RCC 7860 (cell line): ENCODE measurements at regions not wholly inside any gene's neighbourhood (a gene's known extent, or its start where the extent isn't known, plus 50 kb on each side); places are given as distances from the start of the nearest gene placed in this dataset.

Experiments
- DNase-seq: peaks from one replicate; pipeline ENCODE4 v3.0.0-alpha.2; 2015; ENCODE audit warnings: low spot score
- FAIRE-seq: peaks from 2 replicates; lab custom pipeline; 2012; peaks lifted over from hg19 to GRCh38; lab: Jason Lieb, UNC

DNA sequence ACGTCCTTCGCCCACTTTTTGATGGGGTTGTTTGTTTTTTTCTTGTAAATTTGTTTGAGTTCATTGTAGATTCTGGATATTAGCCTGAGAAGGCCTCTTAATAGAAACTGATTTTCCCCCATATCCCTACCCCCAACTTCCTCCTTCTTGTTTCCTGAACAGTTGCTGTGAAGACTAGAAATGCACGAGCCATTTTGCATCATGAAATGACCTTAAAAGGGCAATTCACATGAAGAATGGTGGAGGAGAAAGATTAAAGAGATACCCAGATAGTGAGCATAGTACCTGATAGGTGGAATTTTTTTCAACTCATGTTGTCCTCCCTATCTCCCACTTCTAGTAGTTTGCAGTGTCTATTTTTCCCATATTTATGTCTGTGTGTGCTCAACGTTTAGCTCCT, 55.2 kb upstream of the KCNH8 start:
- DNase-seq (no peak), FAIRE-seq (no peak)

DNA sequence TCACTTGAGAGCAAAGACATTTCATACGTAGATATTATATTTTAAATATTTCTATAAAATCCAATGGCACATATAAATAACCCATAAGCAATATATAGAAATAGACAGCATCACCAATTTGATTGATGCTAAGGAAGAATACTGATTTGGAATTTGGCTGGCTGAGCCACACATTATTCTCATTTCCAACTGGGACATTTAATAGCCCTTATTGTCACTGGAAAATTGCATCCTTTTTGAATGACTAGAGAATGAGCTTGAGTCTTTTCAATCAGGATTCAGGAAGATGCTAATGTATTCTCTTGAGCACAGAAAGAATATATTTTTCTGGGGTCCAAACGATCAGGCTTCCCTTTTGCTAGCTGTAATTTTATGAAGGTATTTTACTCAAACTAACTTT, 70.9 kb upstream of the KCNH8 start:
- DNase-seq, result no peak
- no peak for FAIRE-seq

DNA sequence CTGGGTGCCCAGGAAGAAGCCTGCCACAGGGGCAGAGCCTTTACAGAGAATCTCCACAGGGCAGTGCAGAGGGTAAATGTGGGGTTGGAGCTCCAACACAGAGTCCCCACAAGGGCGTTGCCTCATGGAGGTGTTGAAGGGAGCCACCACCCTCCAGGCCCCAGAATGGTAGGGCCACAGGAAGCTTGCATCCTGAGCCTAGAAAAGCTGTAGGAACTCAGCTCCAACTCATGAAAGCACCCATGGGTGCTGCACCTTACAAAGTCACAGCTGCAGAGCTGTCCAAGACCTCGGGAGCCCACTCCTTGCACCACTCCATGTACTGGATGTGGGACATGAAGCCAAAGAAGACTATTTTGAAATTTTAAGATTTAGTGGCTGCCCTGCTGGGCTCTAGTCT, 73.3 kb upstream of the KCNH8 start:
- FAIRE-seq (no peak), DNase-seq (no peak)

DNA sequence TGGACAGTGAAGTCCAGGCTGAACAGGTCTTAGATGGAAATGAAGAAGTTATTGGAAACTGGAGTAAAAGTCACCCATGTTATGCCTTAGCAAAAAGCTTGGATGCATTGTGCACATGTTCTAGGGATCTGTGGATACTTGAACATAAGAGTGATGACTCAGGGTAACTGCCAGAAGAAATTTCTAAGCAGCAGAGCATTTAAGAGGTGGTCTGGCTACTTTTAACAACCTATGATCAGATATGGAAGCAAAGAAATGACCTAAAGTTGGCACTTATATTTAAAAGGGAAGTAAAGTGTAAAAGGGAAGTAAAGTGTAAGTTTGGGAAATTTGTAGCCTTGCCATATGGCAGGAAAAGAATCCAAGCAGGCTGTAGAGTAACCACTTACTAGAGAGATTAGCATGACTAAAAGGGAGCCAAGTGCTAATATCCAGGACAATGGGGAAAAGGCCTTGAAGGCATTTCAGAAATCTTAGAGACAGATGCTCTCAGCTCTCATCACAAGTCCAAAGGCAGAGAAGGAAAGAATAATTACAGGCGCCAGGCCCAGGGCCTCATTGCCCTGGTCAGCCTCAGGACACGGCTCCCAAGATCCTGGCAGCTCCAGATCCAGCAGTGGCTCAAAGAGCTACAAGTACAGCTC, 73.9 kb upstream of the KCNH8 start:
- DNase-seq, result no peak
- FAIRE-seq, result no peak

DNA sequence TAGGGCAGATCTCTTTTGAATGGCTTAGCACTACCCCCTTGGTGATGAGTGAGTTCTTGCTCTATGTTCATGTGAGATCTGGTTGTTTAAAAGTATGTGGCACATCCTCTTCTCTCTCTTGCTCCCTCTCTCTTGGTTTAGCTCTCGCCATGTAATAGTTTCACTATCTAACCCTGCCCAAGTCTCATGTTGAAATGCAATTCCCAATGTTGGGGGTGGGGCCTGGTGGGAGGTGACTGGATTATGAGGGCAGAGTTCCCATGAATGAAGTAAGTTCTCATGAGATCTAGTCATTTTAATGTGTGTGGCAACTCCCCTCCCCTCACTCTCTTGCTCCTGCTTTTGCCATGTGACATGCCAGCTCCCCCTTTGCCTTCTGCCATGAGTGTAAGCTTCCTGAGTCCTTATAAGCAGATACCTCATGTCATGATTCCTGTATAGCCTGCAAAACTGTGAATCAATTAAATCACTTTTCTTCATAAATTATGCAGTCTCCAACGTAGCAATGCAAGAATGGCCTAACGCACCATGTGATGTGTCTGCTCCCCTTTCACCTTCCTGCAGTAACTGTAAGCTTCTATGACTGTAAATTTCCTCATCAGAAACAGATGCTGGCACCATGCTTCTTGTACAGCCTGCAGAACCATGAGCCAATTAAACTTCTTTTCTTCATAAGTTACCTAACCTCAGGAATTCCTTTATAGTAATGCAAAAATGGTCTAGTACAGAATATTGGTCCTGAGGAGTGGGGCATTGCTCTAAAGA, 74.8 kb upstream of the KCNH8 start:
- FAIRE-seq, result no peak
- DNase-seq, result no peak

DNA sequence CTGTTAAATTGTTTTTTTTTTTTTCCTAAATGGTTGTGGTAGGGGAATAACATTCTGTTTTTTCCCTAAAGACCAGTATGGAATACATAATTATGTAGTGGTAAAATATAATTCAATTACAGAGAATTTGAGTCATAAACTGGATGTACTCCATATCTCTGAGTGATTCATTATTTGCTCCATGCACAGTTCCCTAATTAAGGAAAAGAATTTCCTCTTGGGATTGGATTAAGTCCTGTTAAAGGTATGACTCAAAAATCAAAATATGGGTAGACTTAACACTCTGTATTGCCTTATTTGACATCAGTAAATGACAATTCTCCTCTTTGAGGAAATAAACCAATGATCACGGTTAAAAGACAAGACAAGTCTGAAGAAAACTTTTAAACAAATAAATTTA, 78.0 kb upstream of the KCNH8 start:
- no peak for FAIRE-seq
- no peak for DNase-seq

DNA sequence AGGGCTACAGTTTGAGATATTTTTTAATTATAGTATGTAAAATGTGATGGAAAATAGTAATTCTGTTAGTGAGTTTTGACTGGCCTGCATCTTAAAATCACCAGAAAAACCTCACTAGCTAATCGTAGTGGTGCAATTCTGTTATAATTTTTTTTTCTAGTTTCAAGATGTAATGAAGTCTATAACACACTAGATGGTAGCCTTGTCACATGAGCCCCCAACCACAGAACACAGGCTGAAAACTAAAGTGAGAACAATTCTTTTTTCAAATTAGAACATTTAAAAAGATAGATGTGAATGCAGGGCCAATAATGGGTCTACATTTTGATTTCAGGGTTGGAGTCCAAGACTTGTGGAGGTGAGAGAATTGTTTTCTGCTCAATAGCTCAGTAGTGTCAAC, 83.3 kb upstream of the KCNH8 start:
- FAIRE-seq, result no peak

DNA sequence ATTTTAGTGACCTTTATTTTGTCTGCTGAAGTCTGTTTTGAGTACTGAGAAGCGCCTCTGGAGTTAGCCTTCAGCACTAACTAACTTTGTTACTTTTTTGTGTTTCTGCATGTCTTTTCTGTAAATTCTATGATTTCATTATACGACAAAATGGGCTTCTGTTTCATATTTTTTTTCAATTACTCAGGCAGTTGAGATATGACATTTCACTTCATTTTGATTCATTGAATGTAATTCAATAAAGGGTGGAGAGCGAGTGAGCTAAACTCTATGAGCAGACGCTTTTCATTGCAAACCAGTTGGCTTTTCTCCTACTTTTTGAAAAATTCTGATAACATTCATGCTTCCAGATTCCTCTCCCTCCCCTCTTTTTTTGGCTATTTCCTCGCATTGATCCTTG, 84.4 kb upstream of the KCNH8 start:
- DNase-seq, result no peak
- no peak for FAIRE-seq

More for the DNA sequence above, 83.3 kb upstream of the KCNH8 start:
- no peak for DNase-seq

DNA sequence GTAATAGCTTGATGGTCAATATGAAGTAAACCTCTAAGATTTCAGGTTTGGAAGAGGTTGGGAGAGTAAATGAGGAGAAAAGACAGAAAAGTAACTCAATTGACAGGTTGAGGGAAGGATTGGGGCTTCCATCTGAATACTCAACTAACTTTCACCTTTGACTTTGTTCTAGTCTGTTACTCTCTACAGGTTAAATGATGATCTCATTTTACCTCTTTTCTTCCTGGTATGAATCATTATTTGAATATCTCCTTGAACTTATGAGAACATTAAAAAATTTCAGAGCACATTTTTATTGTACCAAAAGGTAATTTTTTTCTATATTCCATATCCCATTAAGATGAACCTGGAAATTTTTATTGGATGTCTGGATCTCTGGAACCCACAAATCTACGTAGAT, 87.9 kb upstream of the KCNH8 start:
- FAIRE-seq (no peak), DNase-seq (no peak)

DNA sequence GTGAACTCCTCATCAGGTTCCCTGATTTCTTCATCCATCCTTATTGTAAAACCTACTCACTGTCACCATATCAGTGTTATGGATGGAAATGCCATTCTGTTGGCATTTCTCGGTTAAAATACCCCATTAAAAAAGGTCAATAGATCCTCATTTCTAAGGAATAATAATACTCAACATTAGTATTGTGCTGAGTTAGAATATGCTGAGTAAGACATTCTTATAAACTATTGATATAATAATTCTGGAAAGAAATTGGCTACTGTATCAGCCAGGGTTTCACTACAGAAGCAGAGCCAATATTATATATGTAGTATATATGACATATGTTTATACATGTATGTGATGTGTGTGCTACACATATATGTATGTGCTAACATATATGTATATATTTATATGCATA, 95.4 kb upstream of the KCNH8 start:
- FAIRE-seq, result no peak
- DNase-seq, result no peak

DNA sequence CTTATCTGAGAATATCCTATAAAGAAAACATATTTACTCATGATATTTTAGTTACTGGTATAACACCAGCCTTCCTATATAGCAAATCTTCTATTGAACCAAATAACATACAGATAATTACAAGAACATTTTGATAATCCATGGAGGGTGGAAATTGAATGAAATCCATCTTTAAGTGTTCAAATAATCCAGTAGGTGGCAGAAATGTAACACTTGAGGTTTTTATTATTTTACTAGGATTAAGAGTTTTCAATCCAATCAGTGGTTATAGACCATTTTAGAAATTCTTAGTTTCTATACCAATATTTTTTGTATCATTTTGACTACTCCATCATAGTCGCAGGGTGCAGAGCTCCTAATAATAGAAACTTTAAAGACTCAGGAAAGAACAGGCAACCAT, 101.9 kb upstream of the KCNH8 start:
- FAIRE-seq (no peak), DNase-seq (no peak)

DNA sequence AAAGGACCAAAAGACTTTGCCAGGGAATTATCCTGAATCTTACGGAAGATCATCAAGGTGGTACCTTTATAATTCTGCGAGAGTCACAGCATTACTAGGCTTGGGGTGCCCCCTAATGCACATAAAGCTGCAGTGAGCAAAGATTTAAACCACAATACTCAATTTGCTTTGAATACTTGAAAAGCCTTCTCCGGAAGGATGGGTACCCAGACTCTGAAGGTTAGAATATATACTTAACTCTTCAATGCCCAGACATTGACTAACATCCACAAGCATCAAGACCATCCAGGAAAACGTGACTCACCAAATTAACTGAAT, 117.8 kb upstream of the KCNH8 start:
- no peak for FAIRE-seq
- DNase-seq, result no peak

DNA sequence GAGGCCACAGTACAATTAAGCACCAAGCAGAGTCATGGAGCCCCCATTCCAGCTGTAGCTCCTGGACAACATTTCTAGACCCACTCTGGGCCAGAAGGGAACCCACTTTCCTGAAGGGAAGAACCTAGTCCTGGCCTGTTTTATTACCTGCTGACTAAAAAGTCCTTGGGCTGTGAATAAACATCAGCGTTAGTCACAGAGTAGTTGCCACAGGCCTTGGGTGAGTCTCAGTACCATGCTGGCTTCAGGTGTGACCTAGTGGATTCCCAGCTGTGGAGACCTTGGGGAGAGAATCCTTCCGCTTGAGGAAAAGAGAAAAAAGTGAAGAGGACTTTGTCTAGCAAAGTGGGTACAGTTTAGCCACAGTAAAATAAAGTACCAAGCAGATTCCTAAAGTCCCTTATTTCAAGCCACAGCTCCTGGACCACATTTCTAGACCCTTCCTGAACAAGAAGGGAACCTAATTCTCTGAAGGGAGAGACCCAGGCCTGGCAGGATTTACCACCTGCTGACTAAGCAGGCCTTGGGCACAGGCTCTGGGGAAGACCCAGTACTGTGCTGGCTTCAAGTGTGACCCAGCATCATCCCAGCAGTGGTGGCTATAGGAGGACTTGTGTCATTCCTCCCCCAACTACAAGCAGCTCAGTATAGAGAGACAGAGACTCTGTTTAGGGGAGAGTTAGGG, 118.3 kb upstream of the KCNH8 start:
- FAIRE-seq, result no peak
- DNase-seq, result no peak

DNA sequence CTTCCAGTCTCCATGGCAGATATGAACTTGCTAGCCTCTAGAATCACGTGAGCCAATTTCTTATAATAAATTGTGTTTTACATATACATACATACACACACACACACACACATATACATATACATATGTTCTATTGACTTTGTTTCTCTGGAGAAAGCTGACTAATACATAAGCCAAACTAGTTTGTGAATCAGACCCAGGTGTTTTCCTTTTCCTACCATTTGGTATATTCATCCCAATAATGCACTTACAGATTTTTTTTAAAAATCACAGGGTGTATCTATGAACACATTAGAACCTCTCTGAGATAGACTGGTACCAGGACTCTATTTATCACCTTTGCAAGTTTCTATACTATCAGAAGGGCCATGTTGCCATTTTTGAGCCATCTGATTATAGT, 122.9 kb upstream of the KCNH8 start:
- FAIRE-seq (no peak), DNase-seq (no peak)

DNA sequence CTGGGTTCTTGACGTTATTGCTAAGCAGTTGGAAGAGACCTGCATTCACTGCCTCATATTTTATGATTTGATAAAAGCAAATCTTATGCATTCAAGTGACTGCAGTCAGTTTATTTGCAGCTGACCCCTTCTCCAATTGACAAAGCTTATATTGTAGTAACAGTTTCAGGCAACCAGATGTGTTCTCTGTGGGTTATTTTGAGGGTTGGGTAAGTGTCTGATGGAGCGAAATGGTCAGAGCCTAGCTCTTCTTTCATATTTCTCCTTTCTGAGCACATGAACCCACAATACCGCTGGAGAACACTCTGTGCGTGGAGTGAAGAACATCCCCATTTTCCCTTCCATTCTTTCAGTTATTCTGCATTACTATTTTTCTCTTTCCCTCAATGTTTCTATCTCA, 125.8 kb upstream of the KCNH8 start:
- no peak for DNase-seq
- FAIRE-seq, result no peak

DNA sequence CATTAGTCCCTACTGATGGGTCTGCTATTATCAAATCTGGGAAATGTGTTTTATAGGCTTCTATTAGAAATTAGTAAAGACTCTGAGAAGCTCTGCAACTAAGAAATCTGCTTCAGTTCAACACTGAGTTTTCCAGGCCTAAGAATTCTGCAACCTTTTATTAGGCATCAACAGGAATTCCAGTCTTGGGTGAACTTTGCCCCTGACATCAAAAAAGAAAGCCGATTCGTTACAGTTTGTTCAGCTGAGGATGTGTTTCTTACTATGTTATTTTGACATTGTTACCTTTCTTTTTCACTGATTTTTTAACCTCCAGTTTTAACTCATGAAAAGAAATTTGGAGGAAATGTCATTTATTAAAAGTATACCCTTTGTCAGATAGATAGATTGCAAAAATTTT, 131.5 kb upstream of the KCNH8 start:
- FAIRE-seq (no peak), DNase-seq (no peak)

DNA sequence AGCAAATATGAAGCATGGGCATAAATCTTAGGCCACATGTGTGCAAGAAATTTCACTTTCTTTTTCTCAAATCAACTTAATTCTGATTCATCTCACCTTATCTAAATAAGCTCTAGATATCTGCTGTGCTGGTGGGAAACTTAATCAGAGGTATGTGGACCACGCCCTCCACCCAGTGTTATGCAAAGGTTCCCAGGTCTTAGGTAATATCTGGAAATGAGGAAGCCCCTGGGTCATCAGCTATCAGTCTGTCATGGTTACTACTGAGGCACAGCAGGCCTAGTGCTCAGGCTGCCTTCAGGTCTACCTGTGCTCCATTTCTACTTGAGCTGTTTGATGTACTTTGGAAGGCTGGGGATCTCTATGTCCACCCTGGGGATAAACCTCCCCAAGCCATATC, 134.4 kb upstream of the KCNH8 start:
- DNase-seq, result no peak
- FAIRE-seq, result no peak

DNA sequence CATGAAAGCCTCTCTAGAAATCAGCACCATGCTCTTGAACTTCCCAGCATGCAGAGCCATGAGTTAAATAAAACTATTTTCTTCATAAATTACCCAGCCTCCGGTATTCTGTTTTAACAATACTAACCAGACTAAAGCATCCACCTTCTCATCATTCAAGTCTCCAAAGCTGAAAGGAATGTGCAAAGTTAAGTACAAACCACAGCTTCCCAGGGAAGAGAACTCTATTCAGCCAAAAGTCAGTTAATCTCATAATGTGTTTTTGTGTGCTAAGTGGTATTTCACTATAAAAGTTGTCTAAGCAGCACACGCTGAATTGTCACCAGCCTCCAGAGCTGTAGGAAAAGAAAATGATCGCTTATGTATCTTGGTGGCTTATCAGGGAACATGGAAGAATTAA, 135.5 kb upstream of the KCNH8 start:
- DNase-seq (no peak), FAIRE-seq (no peak)

DNA sequence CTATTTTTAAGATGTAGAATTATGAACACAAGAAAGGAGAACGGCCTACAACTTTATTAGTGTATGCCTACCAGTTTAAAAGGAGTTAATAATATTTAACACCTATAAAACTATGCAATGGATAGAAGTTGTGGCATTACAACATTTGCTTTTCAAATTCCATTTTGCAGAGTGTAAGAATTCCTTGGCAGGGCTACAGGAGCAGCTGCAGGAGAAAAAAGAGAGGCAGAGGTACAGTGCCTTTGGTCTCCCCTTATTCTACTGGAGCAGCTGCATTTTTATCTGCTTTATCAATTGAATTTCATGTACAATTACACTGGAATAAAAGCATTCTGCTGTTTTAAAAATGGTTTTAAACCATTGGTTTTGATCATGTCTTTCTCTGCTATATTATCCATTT, 145.7 kb upstream of the KCNH8 start:
- DNase-seq, result no peak
- FAIRE-seq, result no peak

DNA sequence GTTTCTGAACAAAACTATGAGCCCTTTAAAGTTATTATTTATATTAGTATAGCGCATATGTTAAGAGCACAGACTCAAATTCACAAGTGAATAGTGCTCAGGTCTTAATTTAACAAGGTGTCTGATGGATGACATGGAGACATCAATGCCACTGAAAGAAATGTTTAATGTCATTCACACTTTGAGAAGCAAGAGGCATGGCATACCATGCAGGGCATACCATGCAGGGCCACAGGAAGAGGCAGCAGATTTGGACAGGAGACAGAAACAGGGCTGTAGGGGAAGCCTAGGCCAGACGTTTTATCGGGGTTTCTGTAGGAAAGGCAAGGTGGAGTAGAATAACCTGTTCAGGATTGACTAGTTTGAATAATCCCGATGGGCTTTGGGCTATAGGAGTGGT, 150.2 kb upstream of the KCNH8 start:
- no peak for DNase-seq
- no peak for FAIRE-seq

DNA sequence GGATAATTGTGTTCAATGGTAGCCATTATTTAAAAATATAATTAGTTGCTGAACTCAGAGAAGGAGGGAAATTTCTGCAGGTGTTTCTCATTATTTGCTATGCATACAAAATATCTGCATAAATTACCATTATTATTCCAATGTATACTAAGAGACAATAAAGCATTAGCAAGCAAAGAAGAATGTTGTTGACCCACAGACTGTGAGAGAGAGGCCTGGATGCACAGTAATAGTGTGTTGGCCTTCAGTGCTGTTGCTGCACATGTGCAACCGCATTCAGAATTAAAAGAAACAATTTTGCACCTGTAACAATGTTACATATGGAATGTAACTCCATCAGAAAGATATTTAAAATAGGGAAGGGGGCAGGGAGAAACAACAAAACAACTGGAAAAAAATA, 155.6 kb upstream of the KCNH8 start:
- DNase-seq (no peak), FAIRE-seq (no peak)

DNA sequence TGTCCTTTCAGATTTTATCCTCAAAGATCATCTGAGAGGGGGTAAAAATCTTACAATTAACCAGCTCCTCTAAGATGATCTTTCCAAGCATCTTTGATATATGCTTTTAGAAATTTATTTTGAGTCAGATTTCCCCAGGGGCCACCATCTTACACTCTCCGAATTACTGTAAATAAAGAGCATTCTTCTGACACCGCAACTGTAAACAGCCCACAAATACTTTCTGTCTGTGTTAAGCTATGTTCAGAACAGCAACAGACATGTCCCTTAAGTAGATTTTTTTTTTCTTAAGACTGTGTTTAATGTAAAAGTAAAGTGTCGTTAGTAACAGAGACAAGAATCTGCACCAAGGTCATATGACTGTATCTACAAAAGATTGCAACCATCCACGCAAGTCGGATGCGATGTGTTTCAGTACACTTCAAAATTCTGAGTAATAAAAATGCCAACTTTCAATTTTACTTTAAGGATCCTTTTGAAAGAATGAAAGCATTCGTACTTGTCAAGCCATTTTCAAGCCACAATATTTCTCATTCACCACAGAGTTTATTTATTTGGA, 159.0 kb upstream of the KCNH8 start:
- no peak for FAIRE-seq
- no peak for DNase-seq
